Neural progenitor cell (in vitro differentiated cells): ENCODE measurements at regions not wholly inside any gene's neighbourhood (a gene's known extent, or its start where the extent isn't known, plus 50 kb on each side); places are given as distances from the start of the nearest gene placed in this dataset.

ENCODE experiments used
- EZH2 ChIP-seq: fragments of 200-600 bp; sonication (generic); IDR thresholded peaks from 2 replicates; pipeline ENCODE4 v1.6.1; 2017; ENCODE audit warnings: antibody characterized with exemption, mild to moderate bottlenecking, moderate library complexity
- EZH2phosphoT487 ChIP-seq: fragments of 200-600 bp; sonication (generic); IDR thresholded peaks from 2 replicates; pipeline ENCODE4 v1.6.1; 2017; ENCODE audit warnings: antibody characterized with exemption
- TF ChIP-seq, protein P1 (sequence below): fragments of 200-600 bp; sonication (generic); IDR thresholded peaks from 2 replicates; pipeline ENCODE4 v1.5.1; 2017; ENCODE audit warnings: antibody characterized with exemption, mild to moderate bottlenecking

DNA sequence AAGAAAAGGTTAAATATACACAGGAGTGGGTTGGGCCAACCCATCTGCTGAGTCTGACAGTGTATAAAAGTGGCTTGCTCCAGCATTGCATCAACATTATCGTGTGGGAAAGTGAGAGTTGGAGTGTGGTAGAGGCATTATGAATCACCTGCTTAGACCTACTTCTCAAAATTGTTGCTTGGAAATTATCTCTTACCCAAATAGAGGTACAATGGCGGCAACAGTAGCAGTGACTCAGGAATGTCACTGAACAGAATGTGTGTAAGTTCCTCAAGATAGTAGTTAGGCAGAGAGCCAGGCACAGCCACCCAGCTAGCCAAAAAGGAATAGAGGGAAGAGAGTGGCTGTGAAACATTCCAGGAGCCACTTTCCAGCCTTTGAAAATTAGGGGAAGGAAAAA is 616.0 kb downstream of the NUP35 start:
- no peak for TF ChIP-seq EZH2phosphoT487
- TF ChIP-seq, protein P1, sequence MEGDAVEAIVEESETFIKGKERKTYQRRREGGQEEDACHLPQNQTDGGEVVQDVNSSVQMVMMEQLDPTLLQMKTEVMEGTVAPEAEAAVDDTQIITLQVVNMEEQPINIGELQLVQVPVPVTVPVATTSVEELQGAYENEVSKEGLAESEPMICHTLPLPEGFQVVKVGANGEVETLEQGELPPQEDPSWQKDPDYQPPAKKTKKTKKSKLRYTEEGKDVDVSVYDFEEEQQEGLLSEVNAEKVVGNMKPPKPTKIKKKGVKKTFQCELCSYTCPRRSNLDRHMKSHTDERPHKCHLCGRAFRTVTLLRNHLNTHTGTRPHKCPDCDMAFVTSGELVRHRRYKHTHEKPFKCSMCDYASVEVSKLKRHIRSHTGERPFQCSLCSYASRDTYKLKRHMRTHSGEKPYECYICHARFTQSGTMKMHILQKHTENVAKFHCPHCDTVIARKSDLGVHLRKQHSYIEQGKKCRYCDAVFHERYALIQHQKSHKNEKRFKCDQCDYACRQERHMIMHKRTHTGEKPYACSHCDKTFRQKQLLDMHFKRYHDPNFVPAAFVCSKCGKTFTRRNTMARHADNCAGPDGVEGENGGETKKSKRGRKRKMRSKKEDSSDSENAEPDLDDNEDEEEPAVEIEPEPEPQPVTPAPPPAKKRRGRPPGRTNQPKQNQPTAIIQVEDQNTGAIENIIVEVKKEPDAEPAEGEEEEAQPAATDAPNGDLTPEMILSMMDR: no peak
- TF ChIP-seq EZH2: no peak
